Activated naive CD8-positive, alpha-beta T cell treated with anti-CD3 and anti-CD28 coated beads, Interleukin-2, amount 50 U/mL, for 24 hours (primary cell): ENCODE measurements at regions not wholly inside any gene's neighbourhood (a gene's known extent, or its start where the extent isn't known, plus 50 kb on each side); places are given as distances from the start of the nearest gene placed in this dataset.

Experiments used
- ATAC-seq: fragments of 150-1000 bp; cut with Tn5 transposase; one replicate; pipeline ENCODE4 v1.10.0; 2021
- DNase-seq: peaks from one replicate; pipeline ENCODE4 v3.0.0; 2021
- H3K27ac Mint-ChIP-seq: one replicate; pipeline ENCODE4 v1.8.0; 2021; ENCODE audit warnings: mild to moderate bottlenecking, mixed read lengths
- H3K27me3 Mint-ChIP-seq: one replicate; pipeline ENCODE4 v1.8.0; 2021; ENCODE audit warnings: mixed read lengths
- H3K36me3 Mint-ChIP-seq: one replicate; pipeline ENCODE4 v1.8.0; 2021; ENCODE audit warnings: low read depth, mixed read lengths
- H3K4me1 Mint-ChIP-seq: one replicate; pipeline ENCODE4 v1.8.0; 2021; ENCODE audit warnings: mixed read lengths
- H3K4me3 Mint-ChIP-seq: one replicate; pipeline ENCODE4 v1.8.0; 2021; ENCODE audit warnings: mild to moderate bottlenecking, moderate library complexity, mixed read lengths
- H3K9me3 Mint-ChIP-seq: one replicate; pipeline ENCODE4 v1.8.0; 2021; ENCODE audit warnings: mixed read lengths

GRCh38 chr5:66326276-66326675, 182.2 kb downstream of the SREK1 start:
- Mint-ChIP-seq H3K27me3 (peaks cover 7% of the 10 kb centered on the region), H3K36me3 (no peaks in the 10 kb centered on the region), H3K4me1 (peaks cover 10% of the 10 kb centered on the region), H3K4me3 (no peak overlapping the region), H3K9me3 (no peaks in the 10 kb centered on the region), H3K27ac (no peak overlapping the region)
- DNase-seq: no peak
- ATAC-seq: no peak

DNA sequence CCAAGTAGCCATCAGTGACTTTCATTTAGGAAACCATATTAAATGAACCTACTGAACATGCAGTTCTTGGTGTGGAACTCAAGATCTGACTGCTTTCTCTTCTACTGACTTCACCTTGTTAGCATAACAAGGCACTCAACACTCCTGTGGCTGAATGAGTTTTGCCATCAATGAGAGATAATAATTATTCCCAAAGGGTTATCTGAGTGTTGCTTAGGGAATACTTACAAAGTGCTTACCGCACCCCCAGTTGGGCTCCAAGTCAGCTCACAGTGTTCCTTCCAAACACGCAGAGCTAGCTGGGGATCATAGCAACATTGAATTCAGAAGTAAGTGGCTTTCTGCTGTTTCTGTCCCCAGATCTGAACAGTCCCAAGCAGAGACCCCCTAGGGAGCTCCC, 182.9 kb downstream of the SREK1 start:
- no peak overlapping the region for H3K27ac Mint-ChIP-seq
- peaks cover 2% of the 10 kb centered on the region for H3K27me3 Mint-ChIP-seq
- no peak for ATAC-seq
- no peak for DNase-seq
- H3K9me3 Mint-ChIP-seq: no peaks in the 10 kb centered on the region
- H3K36me3 Mint-ChIP-seq: no peaks in the 10 kb centered on the region
- peaks cover 10% of the 10 kb centered on the region for H3K4me1 Mint-ChIP-seq
- no peak overlapping the region for H3K4me3 Mint-ChIP-seq

DNA sequence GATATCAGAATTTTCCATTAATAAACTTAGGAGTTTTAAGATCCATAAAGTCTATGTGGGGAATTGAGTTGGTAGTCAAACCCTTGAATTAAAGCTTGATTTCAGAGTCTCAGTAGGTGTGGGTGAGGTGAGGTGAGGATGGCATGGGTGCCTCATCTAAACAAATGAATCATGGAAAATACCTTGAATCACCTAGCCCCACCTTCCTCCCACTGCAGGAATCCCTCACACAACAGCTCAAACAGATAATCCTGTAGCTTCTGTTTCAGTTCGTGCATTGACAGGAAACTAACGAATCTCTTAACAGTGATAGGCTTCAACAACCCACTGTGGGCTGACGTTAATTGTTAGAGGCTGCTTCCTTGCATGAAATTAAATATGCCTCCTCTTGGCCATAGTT, 185.0 kb downstream of the SREK1 start:
- Mint-ChIP-seq H3K36me3 (no peaks in the 10 kb centered on the region), H3K27ac (no peak overlapping the region), H3K4me3 (no peak overlapping the region), H3K4me1 (peaks cover 10% of the 10 kb centered on the region), H3K9me3 (no peaks in the 10 kb centered on the region), H3K27me3 (peaks cover 2% of the 10 kb centered on the region)
- DNase-seq (no peak), ATAC-seq (peak; percentile 75)

DNA sequence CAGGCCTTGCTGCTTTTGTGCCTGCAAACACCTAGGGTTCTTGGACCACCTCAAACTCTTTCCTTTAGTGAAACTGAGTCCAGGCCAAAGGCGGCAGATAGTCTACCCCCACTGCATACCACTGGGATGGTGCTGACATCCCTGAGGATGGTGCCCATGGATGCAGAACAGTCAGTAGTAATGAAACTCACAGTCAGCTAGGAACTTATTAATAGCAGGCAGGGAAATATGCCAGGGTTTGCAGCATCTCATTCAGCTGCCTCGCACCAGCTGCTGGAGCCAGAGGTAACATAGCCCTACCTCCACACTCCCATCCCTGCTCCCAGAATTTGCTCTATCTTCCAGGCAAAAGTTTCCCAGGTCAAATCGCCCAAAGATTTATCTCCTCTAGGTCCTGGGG, 189.1 kb downstream of the SREK1 start:
- Mint-ChIP-seq H3K27ac (no peak overlapping the region), H3K36me3 (no peaks in the 10 kb centered on the region), H3K4me1 (peaks cover 10% of the 10 kb centered on the region), H3K4me3 (no peak overlapping the region), H3K9me3 (no peaks in the 10 kb centered on the region), H3K27me3 (peaks cover 5% of the 10 kb centered on the region)
- no peak for DNase-seq
- ATAC-seq: no peak

- no peaks in the 10 kb centered on the region for H3K4me1 Mint-ChIP-seq
- ATAC-seq (no peak), DNase-seq (no peak)
- no peaks in the 10 kb centered on the region for H3K36me3 Mint-ChIP-seq
- H3K4me3 Mint-ChIP-seq: no peak overlapping the region
- no peaks in the 10 kb centered on the region for H3K9me3 Mint-ChIP-seq
- H3K27ac Mint-ChIP-seq: no peak overlapping the region
- H3K27me3 Mint-ChIP-seq: peaks cover 5% of the 10 kb centered on the region
Measured at GRCh38 chr5:66337626-66338226, 193.6 kb downstream of the SREK1 start.

GRCh38 chr5:66338828-66339227, 194.7 kb downstream of the SREK1 start:
- no peaks in the 10 kb centered on the region for H3K9me3 Mint-ChIP-seq
- peaks cover 5% of the 10 kb centered on the region for H3K27me3 Mint-ChIP-seq
- DNase-seq (no peak), ATAC-seq (no peak)
- no peak overlapping the region for H3K4me3 Mint-ChIP-seq
- no peaks in the 10 kb centered on the region for H3K36me3 Mint-ChIP-seq
- H3K4me1 Mint-ChIP-seq: no peaks in the 10 kb centered on the region
- H3K27ac Mint-ChIP-seq: no peak overlapping the region

DNA sequence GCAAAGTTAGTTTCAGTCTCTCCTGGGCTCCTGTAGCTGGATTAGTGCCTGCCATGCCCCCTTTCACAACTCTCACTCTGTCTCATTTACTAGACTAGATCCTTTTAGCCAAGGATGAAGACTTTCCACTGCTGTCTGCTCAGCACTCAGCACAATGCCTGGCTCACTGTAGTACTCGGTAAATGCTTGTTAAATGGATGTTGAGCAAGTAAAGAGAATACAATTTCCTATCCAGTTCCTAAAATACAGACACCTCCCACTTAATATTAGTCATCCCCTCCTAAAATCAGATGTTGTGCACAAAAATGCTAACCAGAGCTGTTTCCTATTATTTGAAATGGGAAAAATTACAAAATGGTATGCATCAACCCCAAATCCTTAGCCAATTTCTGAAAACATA, 195.8 kb downstream of the SREK1 start:
- H3K4me1 Mint-ChIP-seq: no peaks in the 10 kb centered on the region
- H3K36me3 Mint-ChIP-seq: no peaks in the 10 kb centered on the region
- no peak for DNase-seq
- ATAC-seq: no peak
- no peaks in the 10 kb centered on the region for H3K9me3 Mint-ChIP-seq
- H3K27me3 Mint-ChIP-seq: peaks cover 3% of the 10 kb centered on the region
- no peak overlapping the region for H3K4me3 Mint-ChIP-seq
- no peak overlapping the region for H3K27ac Mint-ChIP-seq

GRCh38 chr5:66340786-66341185, 196.7 kb downstream of the SREK1 start:
- no peak overlapping the region for H3K27ac Mint-ChIP-seq
- no peaks in the 10 kb centered on the region for H3K9me3 Mint-ChIP-seq
- no peak overlapping the region for H3K4me3 Mint-ChIP-seq
- ATAC-seq (no peak), DNase-seq (no peak)
- H3K36me3 Mint-ChIP-seq: no peaks in the 10 kb centered on the region
- peaks cover 2% of the 10 kb centered on the region for H3K27me3 Mint-ChIP-seq
- H3K4me1 Mint-ChIP-seq: no peaks in the 10 kb centered on the region

- H3K27ac Mint-ChIP-seq: no peak overlapping the region
- peaks cover 2% of the 10 kb centered on the region for H3K27me3 Mint-ChIP-seq
- DNase-seq (no peak), ATAC-seq (no peak)
- no peaks in the 10 kb centered on the region for H3K9me3 Mint-ChIP-seq
- H3K4me1 Mint-ChIP-seq: no peaks in the 10 kb centered on the region
- H3K4me3 Mint-ChIP-seq: no peak overlapping the region
- H3K36me3 Mint-ChIP-seq: no peaks in the 10 kb centered on the region
Measured at GRCh38 chr5:66342341-66342880, 198.3 kb downstream of the SREK1 start.

- no peak for DNase-seq
- no peak overlapping the region for H3K4me3 Mint-ChIP-seq
- no peak overlapping the region for H3K27ac Mint-ChIP-seq
- H3K9me3 Mint-ChIP-seq: no peaks in the 10 kb centered on the region
- no peaks in the 10 kb centered on the region for H3K36me3 Mint-ChIP-seq
- ATAC-seq: no peak
- peaks cover 5% of the 10 kb centered on the region for H3K27me3 Mint-ChIP-seq
- no peaks in the 10 kb centered on the region for H3K4me1 Mint-ChIP-seq
Measured at GRCh38 chr5:66343370-66344071, 199.4 kb downstream of the SREK1 start.

DNA sequence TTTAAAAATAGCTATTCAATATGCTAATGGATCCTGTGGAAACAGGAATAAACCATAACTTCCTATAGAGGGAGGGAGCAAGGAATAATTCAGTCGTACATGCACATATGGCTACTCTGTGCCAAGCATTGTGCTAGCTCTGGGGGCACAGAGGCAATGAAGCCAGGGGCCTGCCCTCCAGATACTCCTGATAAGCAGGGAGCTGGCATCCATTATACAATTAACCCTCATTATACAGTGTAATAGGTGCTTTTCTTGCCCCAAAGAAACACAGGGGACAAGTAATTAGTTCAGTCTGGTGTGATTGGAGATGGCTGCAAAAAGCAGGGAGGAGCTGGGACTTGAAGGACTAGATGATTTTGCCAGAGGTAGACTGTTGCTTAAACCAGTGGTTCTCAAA, 200.4 kb downstream of the SREK1 start:
- no peak overlapping the region for H3K4me3 Mint-ChIP-seq
- no peaks in the 10 kb centered on the region for H3K4me1 Mint-ChIP-seq
- DNase-seq (no peak), ATAC-seq (no peak)
- H3K27me3 Mint-ChIP-seq: peaks cover 5% of the 10 kb centered on the region
- no peaks in the 10 kb centered on the region for H3K36me3 Mint-ChIP-seq
- no peak overlapping the region for H3K27ac Mint-ChIP-seq
- no peaks in the 10 kb centered on the region for H3K9me3 Mint-ChIP-seq

- ATAC-seq (no peak), DNase-seq (no peak)
- H3K27ac Mint-ChIP-seq: no peak overlapping the region
- no peak overlapping the region for H3K4me3 Mint-ChIP-seq
- H3K27me3 Mint-ChIP-seq: peaks cover 5% of the 10 kb centered on the region
- H3K36me3 Mint-ChIP-seq: no peaks in the 10 kb centered on the region
- no peaks in the 10 kb centered on the region for H3K4me1 Mint-ChIP-seq
- no peaks in the 10 kb centered on the region for H3K9me3 Mint-ChIP-seq
Measured at GRCh38 chr5:66345281-66345680, 201.2 kb downstream of the SREK1 start.

DNA sequence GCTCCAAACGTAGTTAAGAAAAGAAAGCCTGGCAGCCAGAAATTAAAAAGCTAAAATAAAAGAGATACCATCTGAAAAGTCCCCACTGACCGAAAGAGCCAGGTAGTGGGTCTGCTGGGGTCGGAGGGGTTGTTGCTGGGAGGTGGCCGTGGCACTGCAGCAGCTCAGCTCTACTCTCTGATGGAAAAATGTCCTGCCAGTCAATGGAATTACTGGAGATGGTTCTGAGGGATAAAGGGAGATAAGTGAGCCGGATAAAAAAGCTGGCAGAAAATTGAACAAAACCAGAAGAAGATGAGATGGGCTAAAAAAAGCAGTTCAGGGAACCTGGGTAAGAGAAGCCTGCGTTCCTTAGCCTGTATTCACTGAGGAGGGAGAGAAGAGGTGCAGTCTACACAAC, 202.8 kb downstream of the SREK1 start:
- H3K27me3 Mint-ChIP-seq: peaks cover 5% of the 10 kb centered on the region
- H3K27ac Mint-ChIP-seq: no peak overlapping the region
- no peaks in the 10 kb centered on the region for H3K9me3 Mint-ChIP-seq
- H3K4me1 Mint-ChIP-seq: no peaks in the 10 kb centered on the region
- H3K36me3 Mint-ChIP-seq: no peaks in the 10 kb centered on the region
- DNase-seq (no peak), ATAC-seq (no peak)
- no peak overlapping the region for H3K4me3 Mint-ChIP-seq

- DNase-seq (no peak), ATAC-seq (no peak)
- no peak overlapping the region for H3K27ac Mint-ChIP-seq
- no peaks in the 10 kb centered on the region for H3K4me1 Mint-ChIP-seq
- peaks cover 5% of the 10 kb centered on the region for H3K27me3 Mint-ChIP-seq
- no peak overlapping the region for H3K4me3 Mint-ChIP-seq
- H3K9me3 Mint-ChIP-seq: no peaks in the 10 kb centered on the region
- H3K36me3 Mint-ChIP-seq: no peaks in the 10 kb centered on the region
Measured at GRCh38 chr5:66348387-66349125, 204.5 kb downstream of the SREK1 start.

DNA sequence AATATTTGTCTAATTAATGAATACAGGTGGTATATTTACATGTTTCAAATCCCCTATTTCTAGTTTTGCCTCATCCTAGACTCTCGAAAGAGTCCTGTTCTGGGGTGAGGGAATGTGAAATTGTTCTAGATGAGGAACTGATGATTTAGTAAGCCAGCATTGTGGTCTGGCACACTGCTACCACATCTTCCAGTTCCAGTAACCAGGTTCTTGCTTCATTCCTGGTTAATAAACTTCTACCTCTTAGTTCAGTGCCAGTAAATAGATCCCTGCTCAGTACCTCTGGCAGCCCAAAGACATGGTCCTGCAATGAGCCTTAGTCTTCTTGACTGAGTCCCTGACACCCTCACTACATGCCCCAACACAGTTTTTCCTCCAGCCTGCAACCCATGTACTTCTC, 207.7 kb downstream of the SREK1 start:
- no peaks in the 10 kb centered on the region for H3K4me1 Mint-ChIP-seq
- no peaks in the 10 kb centered on the region for H3K9me3 Mint-ChIP-seq
- no peak for DNase-seq
- ATAC-seq: no peak
- peaks cover 5% of the 10 kb centered on the region for H3K27me3 Mint-ChIP-seq
- no peak overlapping the region for H3K27ac Mint-ChIP-seq
- H3K4me3 Mint-ChIP-seq: no peak overlapping the region
- no peaks in the 10 kb centered on the region for H3K36me3 Mint-ChIP-seq
